T-helper 1 cell (primary cell): ENCODE measurements at regions not wholly inside any gene's neighbourhood (a gene's known extent, or its start where the extent isn't known, plus 50 kb on each side); places are given as distances from the start of the nearest gene placed in this dataset.

ENCODE experiments used
- DNase-seq, 5 donors: peaks; one replicate each; pipeline ENCODE4 v3.0.0-alpha.2; 2012 to 2020

DNA sequence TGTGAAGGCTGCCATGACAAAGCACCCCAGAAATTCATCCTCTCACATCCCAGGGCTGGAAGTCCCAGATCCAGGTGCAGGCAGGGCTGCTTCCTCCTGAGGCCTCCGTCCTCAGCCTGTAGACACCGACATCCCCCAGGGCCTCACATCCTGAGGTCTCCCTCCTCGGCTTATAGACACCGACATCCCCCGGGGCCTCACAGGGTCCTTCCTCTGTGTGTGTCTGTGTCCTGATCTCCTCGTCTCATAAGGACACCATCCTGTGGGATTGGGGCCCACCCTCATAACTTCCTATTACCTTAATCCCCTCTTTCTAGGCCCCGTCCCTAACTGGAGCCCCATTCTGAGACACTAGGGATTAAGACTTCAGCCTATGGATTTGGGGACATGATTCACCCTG lies 92.0 kb upstream of the SNTG2 start:
- DNase-seq: no peak

DNA sequence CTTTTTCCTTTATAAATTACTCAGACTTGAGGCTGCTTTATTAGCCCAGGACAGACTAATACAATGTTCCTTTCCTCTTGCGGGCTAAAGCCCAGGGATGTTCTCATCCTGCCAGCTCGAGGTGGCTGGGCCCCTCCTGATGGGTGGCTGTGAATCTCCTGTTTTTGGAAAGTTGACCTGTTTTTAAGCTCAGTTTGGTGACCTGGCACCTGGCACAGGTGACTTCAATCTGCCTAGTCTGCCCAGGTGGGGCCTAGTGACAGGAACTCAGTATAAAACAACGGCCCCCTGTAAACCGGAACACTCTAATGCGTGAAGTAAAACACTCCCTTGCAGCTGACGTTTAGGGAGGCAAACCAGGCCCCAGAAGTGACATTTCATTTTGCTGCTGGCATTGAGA lies 92.7 kb upstream of the SNTG2 start:
- DNase-seq: no peak

DNA sequence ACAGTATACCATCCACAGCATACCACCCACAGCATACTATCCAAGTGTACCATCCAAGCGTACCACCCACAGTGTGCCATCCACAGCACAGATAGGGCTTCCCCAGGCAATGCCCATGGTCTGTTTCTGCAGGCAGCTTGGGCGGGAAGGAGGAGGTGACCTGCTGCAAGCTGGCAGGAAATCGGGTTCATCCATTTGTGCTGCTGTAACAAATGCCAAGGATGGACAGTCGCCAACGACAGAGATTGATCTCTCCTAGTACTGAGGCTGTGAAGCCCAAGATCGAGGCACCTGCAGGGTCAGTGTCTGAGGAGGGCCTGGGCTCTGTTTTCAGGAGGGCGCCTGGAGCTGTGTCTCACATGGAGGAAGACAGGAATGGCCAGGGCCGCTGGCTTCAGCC lies 93.6 kb upstream of the SNTG2 start:
- DNase-seq: no peak

DNA sequence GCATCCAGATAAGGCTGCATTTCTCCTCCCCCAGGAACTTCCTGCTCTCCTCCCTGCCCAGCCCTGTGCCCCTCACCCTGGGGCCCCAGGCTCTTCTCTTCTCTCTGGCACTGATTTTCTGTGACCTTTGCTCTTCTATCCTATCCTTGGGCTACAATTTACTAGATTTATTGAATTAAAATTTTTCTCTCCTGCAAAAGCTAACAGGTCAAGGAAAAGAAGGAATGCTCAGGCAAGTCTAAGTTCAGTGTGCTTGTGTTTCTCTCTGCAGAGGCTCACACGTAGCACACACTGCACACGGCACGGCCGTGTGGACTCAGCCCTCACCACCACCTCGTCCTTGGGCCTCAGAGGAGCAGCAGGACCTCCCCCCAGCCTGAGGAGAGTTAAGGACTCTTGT lies 94.2 kb upstream of the SNTG2 start:
- DNase-seq: no peak

DNA sequence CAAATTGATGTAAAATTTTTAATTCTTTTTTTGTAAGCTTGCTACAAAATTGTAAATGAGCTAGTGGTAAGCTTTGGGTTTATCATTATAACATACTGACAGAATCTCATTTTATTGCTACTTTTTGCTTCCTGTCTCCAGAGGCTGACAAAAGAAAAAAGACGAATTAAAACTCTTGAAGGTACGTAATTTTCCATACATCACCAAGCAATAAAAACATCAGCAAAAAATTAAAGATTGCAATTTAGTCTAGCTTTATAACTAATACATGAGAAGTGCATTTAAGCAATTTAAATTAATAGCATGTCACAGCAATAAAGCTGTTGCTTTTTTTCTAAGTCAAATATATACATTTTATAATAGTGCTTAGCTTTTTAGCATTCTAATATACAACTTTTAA lies 94.6 kb upstream of the SNTG2 start:
- no peak for DNase-seq

DNA sequence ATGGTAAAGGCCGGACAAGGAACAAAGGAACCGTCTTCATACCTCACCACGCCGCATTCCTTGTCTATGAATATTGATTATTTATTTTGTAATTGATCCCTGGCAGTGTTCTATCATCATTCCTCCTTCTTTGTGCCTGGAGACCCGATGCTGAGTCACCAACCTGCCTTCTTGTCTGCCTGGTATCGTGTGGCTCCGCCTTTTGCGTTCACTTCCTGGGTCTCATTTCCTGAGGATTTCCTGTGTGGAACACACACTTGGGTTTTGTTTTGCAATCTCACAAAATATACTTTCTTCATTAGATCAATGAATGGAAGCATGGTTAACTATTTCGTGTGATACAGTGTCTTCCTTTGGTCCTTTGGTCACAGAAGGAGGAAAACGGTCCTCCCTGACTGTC lies 95.5 kb upstream of the SNTG2 start:
- DNase-seq: peak in 1 of 5 donors; percentile 57

DNA sequence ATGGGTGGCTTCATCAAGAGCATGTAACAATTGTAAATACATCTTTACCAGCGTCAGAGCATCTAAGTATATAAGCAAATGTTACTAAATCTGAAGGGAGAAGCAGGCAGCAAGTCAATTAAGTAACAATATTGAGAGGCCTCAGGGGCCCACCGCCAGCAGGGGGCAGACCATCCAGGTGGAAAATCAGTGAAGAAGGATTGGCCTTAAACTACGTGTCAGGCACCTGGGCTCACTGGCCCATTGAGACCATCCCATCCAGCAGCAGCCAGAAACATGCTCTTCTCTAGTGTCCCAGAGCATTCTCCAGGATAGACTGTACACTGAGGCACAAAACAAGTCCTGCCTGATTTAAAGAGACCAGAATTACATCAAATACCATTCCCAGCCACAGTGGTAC lies 96.2 kb upstream of the SNTG2 start:
- peak in 2 of 5 donors; percentile 25 to 34 for DNase-seq

DNA sequence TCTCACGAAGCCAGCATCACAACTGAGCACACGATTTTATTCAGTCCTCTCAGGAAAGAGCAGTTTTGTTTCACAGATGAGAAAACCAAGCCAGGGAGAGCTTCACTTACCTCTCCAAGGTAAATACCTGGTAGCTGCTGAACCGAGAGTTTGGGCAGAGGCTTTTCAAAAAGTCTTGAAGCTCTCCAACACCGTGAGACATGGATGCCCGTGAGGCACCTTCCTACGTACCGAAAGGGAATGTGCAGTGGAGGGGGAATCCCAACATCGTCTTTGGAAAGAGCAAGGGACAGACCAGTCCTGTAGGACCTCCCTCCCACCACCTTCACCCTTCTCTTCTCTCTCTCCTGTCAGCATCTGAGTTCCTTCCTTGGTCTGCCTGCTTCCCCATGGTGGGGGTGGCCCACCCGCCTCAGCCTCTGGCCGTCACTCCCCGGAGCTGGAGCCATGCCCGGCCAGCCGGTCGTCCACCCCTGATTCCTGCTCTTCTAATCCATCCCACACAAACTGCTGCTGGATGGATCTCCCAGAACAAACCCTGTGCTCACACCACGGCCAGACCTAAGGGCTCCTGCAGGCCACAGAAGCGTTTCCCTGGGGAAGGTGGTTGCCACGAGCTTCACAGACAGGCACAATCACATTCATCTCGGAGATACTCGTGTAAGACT lies 97.3 kb upstream of the SNTG2 start:
- no peak for DNase-seq

DNA sequence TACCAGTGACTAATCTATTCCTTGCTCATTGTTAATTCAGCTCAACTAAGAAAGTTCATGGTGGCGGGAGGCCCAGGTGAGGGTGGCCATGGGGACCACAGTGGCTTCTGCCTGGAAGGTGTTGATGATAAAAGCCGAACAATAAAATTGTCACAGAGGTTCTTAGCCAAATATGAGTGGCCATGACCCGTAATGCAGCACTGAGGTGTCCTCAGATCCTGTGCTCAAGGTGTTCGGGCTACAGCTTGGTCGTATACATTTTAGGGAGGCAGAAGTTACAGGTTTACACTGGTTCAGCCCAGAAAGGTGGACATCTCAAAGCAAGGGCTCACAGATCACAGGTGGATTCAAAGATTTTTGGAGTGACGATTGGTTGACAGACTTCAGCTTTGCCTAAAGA lies 98.5 kb upstream of the SNTG2 start:
- DNase-seq: no peak

DNA sequence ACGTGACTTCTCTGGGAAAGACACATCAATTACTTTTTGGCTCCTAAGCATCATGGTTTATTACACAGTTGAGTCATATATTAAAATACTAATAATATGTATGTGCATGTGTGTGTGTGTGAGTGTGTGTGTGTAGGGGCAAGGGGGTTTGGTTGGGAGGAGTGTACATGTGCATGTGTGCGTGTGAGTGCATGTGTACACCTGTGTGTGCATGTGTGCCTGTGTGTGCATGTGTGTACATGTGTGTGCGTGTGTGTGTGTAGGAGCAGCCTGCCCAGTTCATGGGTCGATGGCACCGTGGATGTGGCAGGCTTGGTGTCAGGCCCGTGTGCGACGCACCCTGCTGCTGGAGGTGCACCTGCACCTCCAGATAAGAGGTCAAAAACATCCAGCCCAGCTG lies 99.0 kb upstream of the SNTG2 start:
- DNase-seq: no peak

DNA sequence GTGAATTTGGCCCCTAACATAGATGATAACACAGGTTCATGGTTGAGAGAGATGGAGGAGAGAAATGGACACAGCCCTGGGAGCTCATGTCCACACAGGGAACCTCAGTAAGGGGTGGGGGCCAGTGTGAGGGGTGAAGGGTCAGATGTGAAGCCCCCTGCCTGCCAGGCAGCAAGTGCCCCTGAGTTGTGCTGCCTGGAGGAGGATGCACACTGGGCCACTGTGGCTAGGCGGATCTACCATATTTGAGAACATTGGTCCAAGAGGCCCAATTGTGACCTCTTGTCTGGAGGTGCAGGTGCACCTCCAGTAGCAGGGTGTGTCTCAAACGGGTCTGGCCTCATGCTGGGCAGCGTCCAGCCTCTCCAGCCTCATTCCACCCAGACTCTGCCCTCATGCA lies 99.6 kb upstream of the SNTG2 start:
- no peak for DNase-seq

DNA sequence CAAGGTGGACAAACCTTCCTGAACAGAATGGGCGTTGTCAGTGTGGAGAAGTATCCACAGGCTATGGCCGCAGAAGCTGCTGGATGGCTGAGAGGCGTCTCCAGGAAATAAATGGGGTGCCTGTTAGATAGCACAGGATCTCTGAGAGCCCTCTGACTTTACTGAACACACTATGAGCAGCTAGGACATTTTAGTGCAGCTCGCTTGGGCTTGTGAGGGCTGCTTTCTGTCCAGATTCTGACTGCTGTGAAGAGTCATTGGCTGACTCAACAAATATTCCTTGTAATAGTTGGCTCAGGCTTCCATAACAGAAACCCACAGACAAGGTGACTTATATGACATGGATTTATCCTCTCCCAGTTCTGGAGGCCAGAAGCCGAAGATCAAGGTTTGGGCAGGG lies 100.2 kb upstream of the SNTG2 start:
- DNase-seq: no peak

DNA sequence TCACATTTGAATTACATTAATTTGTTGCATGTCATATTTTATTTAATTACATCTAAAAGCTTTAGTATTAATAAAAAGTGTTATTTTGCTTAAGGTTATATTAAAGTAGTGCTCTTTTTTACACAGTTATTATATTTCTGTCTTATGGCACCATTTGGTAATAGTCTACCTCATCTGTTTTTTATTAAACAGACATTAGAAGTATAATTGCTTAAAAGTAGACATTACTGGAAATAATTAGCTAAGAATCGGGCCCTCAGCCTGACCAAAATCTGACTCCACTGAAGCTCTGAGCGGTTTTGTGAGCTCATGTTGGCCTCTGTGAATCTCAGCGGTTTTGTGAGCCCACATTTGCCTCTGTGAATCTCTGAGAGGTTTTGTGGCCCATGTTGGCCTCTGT lies 102.5 kb upstream of the SNTG2 start:
- DNase-seq: no peak

DNA sequence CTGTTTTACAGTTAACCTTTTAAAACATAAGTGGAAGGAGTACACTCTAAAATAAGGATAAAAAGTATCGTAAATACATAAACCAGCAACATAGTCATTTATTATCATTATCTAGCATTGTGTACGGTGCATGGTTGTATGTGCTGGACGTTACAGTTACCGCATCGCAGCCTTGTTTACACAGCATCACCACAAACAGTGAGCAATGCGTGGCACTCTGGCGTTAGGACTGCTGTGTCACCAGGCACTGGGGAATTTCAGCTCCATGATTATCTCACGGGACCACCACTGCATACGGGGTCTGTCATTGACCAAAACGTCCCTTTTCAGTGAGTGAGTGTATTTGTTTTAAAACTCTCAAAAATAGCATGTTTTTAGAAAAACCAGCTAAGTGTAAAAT lies 103.0 kb upstream of the SNTG2 start:
- DNase-seq: no peak

DNA sequence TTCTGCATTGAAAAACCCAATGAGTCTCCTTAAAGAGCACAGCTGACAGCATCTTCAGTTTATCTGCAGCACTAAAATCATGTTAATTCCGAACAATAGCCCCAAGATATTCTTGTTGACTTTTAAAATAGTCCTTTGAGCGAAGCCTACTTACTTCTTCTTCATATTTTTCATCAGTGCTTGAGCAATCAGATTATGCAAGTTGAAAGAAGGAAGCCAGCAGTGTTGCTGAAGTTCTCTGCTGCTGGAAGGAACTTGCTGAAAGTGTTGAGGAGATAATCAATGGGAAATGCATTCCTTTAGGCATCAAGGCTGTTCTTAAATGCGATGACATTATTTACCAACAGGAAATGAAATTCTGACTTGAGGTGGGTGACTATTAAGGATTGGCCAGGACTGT lies 105.9 kb upstream of the SNTG2 start:
- no peak for DNase-seq

DNA sequence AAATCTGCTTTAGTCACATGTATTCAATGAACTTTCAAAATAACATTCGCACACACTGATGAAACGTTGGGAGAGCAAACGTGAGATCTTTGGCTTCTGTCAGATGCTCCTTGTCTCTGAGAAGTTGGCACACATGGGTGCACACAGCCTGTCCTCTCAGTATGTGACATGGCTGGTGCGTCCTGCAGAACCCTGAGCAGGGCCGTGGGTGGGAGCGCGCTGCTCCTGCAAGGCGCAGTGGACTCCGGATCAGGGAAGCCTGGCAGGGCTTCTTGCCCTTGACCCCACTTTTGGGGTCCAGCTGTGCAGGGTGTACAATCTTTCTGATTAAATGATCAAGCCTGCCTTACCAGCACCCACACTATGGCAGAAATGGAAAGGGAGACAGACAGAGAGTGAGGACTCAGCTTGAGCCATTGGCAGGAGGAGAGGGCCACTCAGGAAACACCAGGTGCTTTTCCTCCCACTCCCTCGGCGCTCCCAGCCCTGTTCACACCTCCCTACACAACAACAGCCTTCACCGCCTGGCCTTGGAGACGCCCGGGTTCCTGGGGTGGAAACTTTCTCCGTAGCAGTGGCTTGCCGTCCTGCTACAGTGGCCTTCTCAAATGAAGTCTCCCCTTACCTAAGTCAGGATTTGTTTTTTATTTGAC lies 108.4 kb upstream of the SNTG2 start:
- DNase-seq: no peak

DNA sequence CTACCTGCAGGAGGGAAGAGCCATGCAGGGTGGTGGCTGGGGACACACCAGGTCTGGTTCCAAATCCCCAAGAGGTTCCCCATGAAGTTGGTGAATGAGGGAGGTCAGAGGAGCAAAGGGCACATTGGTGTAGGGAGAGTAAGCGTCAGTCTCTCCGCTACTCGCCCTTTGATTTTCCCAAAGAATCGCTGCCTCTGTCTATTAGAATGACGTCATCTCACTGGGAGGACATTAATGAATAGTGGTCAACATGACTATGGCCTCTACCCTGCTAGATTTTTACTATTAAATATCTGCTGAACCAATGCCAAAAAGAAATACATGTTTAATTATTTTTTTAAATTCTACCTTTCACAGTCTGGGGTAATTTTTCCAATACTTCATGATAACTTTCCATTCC lies 109.6 kb upstream of the SNTG2 start:
- DNase-seq: no peak

DNA sequence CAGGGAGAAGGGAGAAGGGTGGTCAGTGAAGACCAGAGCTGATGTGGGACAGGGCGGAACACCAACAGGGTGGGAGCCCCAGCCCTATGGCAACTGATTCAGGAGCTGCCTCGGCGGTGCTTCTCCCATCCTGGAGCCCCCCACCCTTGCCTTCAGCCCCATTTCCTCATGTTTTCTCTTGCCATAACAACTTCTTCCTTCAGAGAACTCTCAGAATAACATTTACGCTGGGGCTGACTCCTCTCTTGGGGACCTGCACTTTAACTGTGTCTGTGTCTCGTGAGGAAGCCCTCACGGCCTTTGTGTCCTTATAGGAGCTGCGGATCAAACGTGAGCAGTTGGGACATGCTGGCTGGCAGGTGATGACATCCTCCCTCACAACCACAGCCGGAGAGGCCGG lies 116.4 kb upstream of the SNTG2 start:
- no peak for DNase-seq

DNA sequence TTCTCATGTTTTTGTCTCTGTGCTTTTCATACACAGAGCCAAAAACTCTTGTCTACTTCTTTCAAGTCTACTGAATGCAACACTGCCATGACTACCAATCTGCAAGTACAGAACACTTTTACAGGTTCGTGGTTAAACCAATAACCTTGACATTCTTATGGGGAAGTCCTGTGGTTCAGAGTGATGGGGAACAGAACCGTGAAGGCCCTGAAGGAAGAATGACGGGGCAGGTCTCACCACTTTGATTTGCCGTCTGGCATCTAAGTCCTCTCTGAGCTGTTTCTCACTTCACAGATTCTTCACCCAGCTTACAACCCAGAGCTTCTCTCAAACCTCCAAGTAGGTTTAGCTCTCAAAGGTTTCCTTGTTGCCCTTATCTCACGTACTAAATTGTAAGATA lies 117.5 kb upstream of the SNTG2 start:
- no peak for DNase-seq

DNA sequence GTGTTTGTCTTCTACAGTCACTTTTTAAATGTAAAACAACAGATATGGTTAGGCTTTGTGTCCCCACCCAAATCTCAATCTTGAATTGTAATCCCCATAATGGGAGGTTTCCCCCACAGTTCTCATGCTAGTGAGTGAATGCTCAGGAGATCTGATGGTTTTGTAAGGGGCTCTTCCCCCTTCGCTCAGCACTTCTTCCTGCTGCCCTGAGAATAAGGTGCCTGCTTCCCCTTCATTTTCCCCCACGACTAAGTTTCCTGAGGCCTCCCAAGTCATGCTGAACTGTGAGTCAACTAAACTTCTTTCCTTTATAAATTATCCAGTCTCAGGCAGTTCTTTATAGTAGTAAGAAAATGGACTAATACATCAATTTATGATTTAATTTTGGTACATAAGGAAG lies 118.0 kb upstream of the SNTG2 start:
- no peak for DNase-seq

DNA sequence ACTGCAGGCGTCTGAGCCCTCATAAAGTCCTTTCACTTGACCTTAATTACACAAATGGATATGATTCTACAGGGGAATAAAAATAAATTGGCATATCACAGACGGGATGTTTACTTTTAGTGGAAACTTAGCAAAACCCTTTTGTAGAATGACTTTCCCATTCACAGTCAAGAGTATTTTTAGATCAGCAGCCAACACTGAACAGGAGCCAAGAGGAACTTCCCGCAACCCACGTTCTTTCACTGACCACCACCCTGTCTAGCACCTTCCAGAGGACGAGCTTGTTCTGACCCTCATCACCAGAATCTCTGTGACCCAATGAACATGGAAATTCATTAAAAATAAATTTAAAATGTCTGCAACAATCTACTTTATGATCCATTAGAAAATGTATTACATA lies 119.0 kb upstream of the SNTG2 start:
- DNase-seq: no peak

DNA sequence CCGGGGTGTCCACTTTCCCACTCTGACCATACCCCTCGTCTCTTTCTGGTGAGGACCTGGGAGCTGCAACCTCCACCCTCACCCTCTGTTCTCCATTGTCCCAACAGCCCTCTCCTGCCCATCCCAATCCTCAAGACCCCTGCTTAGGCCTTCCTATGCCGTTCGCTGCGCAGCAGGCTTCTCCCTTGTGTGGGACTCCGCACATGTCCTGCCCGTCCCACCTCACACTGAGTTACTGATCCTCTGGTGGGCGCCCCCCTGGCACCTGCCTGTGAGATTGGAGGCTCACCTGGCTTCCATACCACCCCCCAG lies 119.5 kb upstream of the SNTG2 start:
- DNase-seq: no peak

DNA sequence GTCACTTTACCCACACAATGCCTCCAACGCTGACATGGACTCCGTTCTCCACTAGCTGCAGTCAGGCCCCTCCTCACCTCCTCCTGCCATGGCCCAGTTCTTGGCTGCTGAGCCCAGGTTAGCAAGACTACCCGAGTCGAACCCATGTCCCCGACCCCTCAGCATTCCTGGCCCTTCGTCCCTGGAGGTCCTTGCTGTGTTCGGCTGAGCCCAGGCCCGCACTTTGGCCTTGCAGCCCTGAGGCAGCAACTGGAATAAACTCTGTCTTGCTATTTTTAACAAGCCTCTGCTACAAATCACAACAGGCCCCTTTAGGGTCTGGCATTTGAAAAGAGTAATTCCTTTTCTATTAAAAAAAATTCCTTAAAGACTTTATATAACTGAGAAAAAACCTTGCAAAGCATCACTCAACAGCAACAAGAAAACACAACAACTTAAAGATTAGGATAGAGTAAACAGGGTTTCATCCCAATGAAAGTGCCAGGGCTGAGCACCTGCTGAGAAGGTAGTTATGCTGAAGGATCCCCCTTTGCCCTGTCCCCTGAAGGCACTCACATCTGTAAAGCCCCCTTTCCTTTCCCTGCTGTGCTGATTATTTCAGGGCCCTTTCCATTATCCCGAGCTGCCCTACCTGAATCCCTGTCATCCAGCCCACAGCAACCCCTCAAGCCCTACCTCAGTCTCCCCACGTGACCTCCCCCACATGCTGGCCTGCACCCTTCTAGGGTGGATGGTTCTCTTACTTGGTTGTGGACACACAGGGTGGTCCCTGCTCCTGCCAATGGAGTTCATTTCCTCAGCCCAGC lies 120.0 kb upstream of the SNTG2 start:
- DNase-seq: no peak

DNA sequence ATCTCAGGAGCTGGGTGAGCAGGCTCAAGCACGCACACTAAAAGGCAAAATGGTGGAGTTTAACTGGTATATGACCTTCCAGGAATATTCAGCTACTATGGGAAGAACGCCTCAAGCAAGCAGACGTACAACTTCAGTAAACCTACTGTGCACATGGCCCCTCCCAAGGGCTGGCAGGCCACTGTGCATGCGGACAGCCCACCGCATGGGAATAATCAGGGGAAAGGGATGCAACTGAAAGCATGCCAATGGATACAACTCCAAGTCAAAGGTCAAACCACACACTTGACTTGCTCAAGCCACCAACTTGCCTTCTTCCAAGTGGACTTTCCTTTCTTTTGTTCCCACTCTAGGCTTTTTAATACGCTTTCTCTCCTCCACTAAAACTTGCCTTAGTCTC lies 121.6 kb upstream of the SNTG2 start:
- DNase-seq: no peak

DNA sequence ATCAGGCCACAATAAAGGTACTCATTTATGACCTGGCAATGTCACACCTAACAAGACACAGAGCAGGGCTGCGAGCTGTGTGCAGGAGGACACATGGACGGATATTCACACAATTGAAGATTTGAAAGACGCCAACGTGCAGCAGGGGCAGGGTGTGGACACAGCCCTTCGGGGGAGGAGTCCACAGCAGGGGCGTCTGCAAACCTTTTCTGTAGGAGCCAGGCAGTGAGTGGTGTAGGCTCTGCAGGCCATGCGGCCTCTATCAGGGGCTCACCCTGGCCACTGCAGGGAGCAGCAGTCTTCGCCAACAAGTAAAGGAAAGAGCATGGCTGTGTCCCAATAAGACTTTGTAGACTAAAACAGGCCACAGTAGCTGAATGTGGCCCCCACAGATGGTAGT lies 125.7 kb upstream of the SNTG2 start:
- no peak for DNase-seq
